GM19372 (cell line): ENCODE measurements at regions not wholly inside any gene's neighbourhood (a gene's known extent, or its start where the extent isn't known, plus 50 kb on each side); places are given as distances from the start of the nearest gene placed in this dataset.

Experiments
- ATAC-seq: cut with Tn5 transposase; IDR thresholded peaks from one replicate; pipeline ENCODE4 v1.9.1; 2021; ENCODE audit warnings: mild to moderate bottlenecking, low read depth, moderate library complexity; ENCODE audit not compliant: unreplicated experiment

DNA sequence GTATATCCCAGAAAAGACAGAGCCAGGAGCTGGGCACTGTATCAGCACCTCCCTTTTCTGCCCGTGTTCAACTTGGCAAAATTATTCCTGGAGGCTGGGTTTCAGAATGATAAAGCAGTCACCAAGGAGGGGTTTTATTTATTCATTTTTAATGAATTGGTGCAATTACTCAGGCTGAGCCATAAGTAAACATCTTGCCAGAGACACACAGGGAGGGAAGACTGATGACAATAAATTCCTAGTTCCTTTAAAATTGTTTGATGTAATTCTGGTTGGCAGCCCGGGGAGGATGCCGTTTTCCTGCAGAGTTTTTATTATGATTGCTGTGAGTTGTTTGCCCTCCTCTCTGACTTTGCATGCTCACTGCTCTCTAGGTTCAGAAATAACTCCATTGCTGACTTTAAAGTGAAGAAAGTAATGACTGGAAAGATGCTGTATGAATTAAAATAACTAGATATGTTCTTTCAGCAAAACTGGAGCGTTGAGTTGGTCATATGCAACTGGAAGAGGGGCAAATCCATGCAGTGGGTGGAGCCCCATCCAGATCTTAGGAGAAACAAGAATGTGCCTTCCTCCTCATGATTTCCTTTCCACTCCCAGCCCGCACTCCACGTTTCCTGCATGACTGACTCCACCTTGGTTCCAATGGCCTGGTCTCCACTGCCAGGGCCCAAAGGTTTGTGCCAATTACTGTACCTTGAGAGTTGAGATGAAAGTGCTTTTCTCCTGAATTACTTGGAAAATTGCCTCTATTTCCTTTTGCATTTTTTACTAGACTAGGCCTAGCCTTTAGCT is 182.1 kb downstream of the RFC3 start:
- ATAC-seq, result no peak

- ATAC-seq, result no peak
Observed at GRCh38 chr13:34000955-34001354, 183.0 kb downstream of the RFC3 start.

- no peak for ATAC-seq
Observed at GRCh38 chr13:34001389-34001788, 183.4 kb downstream of the RFC3 start.

GRCh38 chr13:34002141-34002540 is 184.2 kb downstream of the RFC3 start:
- ATAC-seq, result no peak

- ATAC-seq, result no peak
Observed at GRCh38 chr13:34002924-34003323, 185.0 kb downstream of the RFC3 start.

- no peak for ATAC-seq
Observed at GRCh38 chr13:34003656-34004055, 185.7 kb downstream of the RFC3 start.

GRCh38 chr13:34004676-34005075 is 186.7 kb downstream of the RFC3 start:
- ATAC-seq, result no peak

- ATAC-seq, result no peak
Observed at GRCh38 chr13:34006011-34006410, 188.1 kb downstream of the RFC3 start.

DNA sequence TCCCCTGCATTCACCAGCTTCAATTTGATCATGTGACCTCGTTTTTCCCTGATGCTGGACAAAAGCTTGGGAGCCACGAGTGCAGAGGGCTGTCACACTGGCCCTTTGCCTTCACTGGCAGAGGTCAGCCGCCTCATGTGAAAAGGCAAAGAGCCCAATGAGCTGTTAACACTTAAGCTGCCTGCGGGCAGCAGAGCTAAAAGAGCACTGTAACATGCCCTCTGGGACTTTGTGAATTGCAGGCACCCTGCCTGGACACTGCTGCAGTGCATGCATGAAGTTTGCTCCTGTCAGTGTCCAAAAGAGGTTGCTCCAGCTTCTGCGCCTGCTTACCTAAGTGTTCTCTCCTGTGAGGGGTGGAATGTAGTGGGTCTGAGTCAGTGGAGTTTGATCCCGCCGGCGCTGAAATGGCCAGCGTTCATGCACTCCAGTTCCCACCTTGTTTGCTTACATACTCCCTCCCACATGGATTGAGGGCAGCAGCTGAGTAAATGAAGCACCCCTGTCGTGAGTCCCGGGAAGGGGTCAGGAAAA is 193.7 kb downstream of the RFC3 start:
- ATAC-seq, result no peak

DNA sequence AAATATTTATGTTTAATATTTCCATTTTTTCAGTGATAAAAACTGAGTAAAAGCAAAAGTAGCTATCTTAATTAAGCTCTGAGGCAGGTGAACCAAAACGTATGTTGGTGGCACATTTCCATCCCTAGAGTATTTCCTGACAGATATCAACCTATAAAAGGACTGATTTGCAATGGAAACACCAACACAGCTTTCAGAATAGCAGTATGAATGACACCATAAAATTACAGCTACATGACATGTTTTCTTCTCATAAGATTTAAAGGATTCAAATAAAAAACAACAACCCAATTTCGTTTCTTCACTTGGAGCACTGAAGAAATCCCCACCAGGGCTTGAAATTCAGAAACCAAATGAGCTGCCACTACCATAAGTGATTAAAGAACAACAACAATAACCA is 194.4 kb downstream of the RFC3 start:
- ATAC-seq, result no peak

GRCh38 chr13:34013061-34013460 is 195.1 kb downstream of the RFC3 start:
- ATAC-seq, result no peak

GRCh38 chr13:34017231-34017630 is 199.3 kb downstream of the RFC3 start:
- no peak for ATAC-seq

DNA sequence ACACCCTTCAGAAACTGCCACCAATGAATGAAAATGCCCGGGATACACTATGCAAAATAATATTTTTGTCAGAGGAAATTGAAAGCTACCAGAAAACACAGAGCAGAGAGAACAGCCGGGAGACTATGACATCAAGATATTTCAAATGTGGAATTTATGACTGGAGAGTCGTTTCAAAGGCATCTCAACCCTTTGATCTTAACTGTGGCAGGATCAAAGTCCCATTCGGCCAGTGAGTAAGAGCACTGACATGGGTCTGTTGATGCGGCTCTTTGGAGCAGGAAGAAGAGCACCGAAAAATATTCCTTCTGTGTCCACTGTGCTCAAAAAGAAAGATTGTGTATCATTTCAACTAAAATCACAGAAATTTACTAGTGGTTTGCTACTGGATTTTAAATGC is 201.9 kb downstream of the RFC3 start:
- ATAC-seq, result no peak

DNA sequence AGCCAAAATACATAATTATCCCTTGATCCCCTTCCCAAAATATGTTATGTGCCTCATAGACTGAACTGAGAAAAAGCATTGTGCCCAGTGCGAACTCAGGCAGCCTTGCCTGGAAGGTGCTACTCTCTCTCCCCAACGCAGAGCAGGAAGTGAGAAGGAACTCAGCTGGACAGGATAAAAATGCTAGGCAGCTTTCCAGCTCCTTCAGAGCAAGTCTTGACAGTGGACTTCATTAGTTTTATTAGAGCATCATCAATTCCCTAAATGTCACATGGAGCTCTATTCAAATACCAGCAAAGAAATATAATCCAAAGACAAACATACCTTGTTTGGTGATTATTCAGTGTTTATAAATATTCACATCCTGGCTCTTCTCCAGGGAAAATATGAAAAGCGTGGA is 202.4 kb downstream of the RFC3 start:
- ATAC-seq, result no peak

- ATAC-seq, result no peak
Observed at GRCh38 chr13:34021619-34022018, 203.7 kb downstream of the RFC3 start.

GRCh38 chr13:34025746-34026145 is 207.8 kb downstream of the RFC3 start:
- no peak for ATAC-seq

DNA sequence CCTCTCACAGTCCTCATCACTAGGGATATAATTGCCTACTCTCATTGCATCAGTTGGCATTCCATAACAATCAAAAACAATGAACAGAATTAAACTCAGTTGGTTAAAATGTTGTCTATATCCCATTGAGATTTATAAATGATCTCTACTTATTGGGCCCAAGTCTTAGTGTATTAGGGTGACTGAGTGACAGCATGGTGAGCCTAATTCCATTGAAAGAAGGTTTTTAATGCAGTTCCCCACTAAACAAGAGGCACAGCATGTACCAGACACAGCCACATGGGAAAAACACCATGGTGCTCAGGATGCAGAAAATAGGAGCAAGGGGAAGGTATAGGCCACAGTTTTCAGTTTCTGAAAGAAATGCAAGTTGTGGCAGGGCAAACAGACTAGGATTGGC is 208.4 kb downstream of the RFC3 start:
- ATAC-seq, result no peak

DNA sequence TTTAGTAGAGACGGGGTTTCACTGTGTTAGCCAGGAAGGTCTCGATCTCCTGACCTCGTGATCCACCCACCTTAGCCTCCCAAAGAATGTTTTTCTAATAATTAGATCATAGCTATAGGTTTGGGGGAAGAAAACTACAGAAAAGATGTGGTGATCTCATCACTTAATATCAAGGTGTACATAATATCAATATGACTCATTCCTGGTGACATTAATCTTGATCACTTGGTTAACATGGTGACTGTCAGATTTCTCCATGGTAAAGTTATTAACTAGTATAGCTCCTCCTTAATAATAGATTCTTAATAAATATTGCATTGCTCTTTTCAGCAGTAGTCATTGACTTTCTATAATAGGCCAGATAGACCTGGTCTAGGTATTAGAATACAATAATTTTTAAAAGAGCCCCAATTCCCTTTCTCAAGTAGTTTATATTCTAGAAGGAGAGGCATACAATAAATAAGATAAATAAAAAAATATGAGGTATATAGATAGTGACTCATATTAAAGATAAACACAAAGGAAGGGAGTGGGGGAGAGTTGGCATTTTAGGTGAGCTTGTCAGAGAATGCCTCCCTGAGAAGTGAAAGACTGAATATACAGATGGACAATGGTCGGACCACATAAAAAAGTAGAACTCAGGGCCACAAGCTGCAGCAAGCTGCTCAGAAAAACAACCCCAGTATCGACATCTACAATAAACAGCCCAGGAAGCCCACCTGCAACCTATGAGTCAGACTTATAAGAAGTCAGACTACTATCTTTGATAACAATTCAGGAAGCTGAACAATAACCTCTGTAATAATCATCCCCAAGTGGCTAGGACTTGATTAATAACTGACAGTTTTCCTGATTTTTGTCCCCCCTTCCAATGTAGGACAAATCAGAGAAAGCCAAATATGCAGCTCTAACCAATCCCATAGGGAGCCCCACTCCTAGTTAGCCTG is 210.8 kb downstream of the RFC3 start:
- ATAC-seq, result no peak

DNA sequence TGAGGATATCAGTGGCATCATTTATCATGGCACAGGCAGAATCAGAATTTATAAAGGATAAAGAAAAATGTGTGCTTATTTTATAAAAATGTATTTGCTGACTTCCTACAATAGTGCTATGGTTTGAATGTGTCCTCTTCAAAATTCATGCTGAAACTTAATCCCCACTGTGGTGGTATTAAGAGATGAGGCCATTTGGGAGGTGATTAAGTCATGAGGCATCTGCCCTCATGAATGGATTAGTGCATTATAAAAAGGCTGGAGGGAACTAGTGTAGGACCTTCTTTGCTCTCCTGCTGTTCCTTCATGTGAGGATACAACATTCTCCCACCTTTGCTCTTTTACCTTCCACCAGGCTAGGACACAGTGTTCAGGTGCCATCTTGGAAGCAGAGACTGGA is 212.8 kb downstream of the RFC3 start:
- no peak for ATAC-seq

GRCh38 chr13:34031610-34032009 is 213.7 kb downstream of the RFC3 start:
- ATAC-seq, result no peak

DNA sequence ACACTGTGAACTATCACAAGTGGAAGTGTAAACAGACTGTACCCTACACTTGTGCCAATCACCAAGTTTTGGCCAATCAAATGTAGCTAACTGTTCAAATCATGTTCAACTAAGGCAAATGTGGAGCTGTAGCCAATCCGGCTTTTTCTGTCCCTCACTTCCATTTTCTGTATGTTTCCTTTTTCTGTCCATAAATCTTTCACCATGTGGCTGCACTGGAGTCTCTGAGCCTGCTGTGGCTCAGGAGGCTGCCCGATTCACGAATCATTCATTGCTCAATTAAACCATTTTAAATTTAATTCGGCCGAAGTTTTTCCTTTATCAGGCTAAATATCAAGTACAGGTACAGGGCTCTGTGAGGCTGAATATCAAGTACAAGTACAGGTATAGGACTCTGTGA is 216.5 kb downstream of the RFC3 start:
- ATAC-seq, result no peak
